NK-92 treated with Interleukin-12 subunit alpha and Interleukin-12 subunit beta, amount 100 ng/mL, for 24 hours (cell line): ENCODE measurements at regions not wholly inside any gene's neighbourhood (a gene's known extent, or its start where the extent isn't known, plus 50 kb on each side); places are given as distances from the start of the nearest gene placed in this dataset.
"Not testable (repeated sequence)": the region's sequence is repeated elsewhere in the genome, so short reads cannot be mapped to it uniquely, and the experiment has no call there.

Experiments
- DNase-seq: peaks from one replicate; lab custom pipeline; 2025; lab: John Stamatoyannopoulos, UW

GRCh38 chrX:65879977-65880799, 159.7 kb downstream of the VSIG4 start:
- DNase-seq = no peak

DNA sequence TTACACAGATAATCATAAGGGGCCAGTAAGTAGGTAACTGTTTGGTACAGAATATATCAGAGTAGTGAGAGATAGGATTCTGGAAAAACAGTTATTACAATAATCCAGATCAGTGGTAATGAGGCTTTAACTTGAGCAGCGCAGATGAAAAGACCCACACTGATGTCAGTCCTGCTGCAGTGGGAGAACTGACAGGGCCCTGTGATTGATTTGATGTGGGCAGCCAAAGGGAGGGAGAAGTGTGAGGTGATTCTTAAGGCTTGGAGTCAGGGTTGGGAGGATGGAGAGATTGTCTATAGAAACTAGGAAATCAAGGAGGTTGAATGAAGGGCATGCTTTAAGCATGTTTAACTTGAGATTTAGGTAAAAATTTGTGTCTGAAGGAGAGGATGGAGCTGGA, 161.4 kb downstream of the VSIG4 start:
- no peak for DNase-seq

GRCh38 chrX:65877953-65878352, 161.9 kb downstream of the VSIG4 start:
- DNase-seq = no peak

- DNase-seq = not testable (repeated sequence)
These were observed 164.3 kb downstream of the VSIG4 start for GRCh38 chrX:65875614-65876013.

DNA sequence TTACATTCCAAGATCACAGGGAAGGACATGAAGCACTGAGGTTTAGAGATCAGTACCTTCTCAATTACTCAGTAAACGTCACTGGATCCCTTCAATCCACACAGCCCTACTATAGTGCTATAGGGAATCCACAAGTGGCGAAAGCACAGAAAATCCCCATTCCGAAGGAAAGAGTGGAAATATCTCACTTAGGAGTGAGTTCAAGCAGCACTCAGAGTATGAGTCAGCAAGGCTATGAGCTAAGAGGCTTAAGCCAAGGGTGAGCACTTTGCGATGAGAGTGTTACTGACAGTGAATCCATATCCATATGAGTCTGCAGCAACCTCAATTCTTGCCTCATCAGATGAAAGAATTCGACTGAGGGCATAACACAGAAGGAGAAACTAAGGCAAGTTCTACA, 165.1 kb downstream of the VSIG4 start:
- no peak for DNase-seq

GRCh38 chrX:65874110-65874509, 165.8 kb downstream of the VSIG4 start:
- no peak for DNase-seq

DNA sequence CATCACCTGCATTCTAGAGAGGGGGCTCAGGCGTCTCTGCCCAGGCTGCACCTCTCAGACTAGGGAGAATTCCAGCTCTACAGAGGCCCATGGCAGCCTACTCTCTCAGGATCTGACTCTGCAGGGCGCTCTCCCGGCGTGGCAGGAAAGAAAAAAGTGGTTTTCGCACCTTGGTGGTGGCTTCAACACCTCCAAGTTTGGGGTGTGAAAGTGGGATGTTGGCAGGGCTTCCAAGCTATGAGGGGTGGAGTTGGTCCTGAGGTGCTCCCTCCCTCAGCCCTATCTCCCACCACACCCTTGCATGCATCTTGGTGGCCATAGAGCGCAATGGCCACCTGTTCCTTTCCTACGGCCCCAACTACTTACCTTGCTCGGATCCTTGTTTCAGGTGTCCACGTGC, 166.5 kb downstream of the VSIG4 start:
- no peak for DNase-seq

GRCh38 chrX:65871671-65872311, 168.1 kb downstream of the VSIG4 start:
- DNase-seq = no peak

- not testable (repeated sequence) for DNase-seq
These were observed 169.3 kb downstream of the VSIG4 start for GRCh38 chrX:65870544-65870943.

DNA sequence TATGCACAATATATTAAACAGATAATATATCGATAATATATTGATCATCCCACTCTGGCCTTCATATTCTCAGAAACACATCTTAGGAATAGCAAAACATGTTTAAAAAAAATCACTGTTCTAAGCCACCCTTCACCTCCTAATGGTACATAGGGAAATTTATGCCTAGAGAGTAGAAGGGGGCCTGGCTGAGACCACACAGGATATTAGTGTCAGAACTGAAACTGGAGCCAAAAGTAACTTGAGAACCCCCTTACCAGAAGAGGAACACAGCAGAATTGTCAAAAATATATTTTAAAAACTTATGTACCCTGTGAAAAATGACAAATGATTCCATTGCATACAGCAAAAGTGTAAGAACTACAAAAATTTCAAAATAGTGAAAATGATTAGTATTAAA, 173.1 kb downstream of the VSIG4 start:
- no peak for DNase-seq

GRCh38 chrX:65866146-65866545, 173.7 kb downstream of the VSIG4 start:
- DNase-seq = peak; percentile 0

DNA sequence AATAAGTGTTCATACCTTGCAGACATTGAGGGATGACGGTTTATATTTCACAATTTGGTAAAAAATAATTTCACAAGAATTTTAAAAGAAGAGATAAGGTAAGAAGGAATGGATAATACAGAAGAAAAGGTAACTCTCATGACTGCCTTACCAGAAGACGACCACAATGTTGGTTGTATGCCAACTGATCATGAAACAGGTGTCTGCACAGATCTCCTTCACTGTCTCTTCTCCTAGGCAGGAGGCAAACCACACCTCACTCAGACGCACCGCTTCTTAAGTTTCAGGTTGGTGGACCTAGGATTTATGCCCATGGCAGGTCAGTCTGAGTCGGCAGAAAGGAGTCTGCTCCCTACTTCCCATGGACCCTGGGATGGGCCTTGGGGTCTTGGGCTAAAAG, 177.2 kb downstream of the VSIG4 start:
- no peak for DNase-seq

DNA sequence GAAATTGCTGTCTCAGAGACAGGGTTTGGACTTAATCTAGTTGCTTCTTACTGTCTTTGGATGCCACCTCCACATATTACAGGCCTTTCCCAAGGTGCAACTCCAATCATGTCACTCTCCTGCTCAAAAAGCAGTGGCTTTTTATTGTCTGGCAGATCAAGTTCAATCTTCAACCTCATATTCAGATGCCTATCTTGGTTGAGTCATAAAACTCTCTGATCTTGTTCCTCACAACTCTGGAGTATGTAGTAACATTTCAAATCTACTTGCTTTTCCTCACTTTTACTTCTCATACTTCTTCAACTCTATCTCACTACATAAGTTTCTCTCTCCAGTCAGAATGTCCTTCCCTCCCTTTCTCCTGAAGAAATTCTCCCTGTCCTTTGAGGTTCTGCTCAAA, 180.6 kb downstream of the VSIG4 start:
- no peak for DNase-seq

DNA sequence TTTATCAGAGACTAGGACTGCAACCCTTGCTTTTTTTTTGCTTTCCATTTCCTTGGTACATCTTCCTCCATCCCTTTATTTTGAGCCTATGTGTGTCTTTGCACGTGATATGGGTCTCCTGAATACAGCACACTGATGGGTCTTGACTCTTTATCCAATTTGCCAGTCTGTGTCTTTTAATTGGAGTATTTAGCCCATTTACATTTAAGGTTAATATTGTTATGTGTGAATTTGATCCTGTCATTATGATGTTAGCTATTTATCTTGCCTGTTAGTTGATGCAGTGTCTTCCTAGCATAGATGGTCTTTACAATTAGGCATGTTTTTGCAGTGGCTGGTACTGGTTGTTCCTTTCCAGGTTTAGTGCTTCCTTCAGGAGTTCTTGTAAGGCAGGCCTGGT, 185.4 kb downstream of the VSIG4 start:
- not testable (repeated sequence) for DNase-seq

GRCh38 chrX:65851306-65851705, 183.9 kb downstream of the MSN start:
- DNase-seq = not testable (repeated sequence)

DNA sequence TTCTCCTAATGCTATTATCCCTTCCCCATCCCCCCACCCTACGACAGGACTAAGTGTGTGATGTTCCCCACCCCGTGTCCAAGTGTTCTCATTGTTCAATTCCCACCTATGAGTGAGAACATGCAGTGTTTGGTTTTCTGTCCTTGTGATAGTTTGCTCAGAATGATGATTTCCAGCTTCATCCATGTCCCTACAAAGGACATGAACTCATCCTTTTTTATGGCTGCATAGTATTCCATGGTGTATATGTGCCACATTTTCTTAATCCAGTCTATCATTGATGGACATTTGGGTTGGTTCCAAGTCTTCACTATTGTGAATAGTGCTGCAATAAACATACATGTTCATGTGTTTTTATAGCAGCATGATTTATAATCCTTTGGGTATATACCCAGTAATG, 183.4 kb downstream of the MSN start:
- not testable (repeated sequence) for DNase-seq

GRCh38 chrX:65846974-65847373, 179.5 kb downstream of the MSN start:
- no peak for DNase-seq

GRCh38 chrX:65841263-65841662, 173.8 kb downstream of the MSN start:
- DNase-seq = no peak

GRCh38 chrX:65838674-65839073, 171.2 kb downstream of the MSN start:
- no peak for DNase-seq

GRCh38 chrX:65837875-65838549, 170.6 kb downstream of the MSN start:
- no peak for DNase-seq

- no peak for DNase-seq
These were observed 163.8 kb downstream of the MSN start for GRCh38 chrX:65831268-65831667.

GRCh38 chrX:65828599-65828998, 161.1 kb downstream of the MSN start:
- no peak for DNase-seq

DNA sequence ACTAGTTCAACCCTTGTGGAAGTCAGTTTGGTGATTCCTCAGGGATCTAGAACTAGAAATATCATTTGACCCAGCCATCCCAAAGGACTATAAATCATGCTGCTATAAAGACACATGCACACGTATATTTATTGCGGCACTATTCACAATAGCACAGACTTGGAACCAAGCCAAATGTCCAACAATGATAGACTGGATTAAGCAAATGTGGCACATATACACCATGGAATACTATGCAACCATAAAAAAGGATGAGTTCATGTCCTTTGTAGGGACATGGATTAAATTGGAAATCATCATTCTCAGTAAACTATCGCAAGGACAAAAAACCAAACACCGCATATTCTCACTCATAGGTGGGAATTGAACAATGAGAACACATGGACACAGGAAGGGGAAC, 157.8 kb downstream of the MSN start:
- not testable (repeated sequence) for DNase-seq
